ENCODE measurements at regions not wholly inside any gene's neighbourhood (a gene's known extent, or its start where the extent isn't known, plus 50 kb on each side); places are given as distances from the start of the nearest gene placed in this dataset.

- H3K4me3 ChIP-seq: no peak overlapping the region
- peaks cover 0 to 4% (median 0%) of the 10 kb centered on the region in 9 donors for H3K4me1 ChIP-seq
- no peak for ATAC-seq
- intact Hi-C loops (cut with DNase I): loop anchor here in 1 of 10 donors (10.0 kb wide), 1 partner anchor 146 kb away; no protein-coding TSS in a partner anchor
- TF ChIP-seq, protein P1, sequence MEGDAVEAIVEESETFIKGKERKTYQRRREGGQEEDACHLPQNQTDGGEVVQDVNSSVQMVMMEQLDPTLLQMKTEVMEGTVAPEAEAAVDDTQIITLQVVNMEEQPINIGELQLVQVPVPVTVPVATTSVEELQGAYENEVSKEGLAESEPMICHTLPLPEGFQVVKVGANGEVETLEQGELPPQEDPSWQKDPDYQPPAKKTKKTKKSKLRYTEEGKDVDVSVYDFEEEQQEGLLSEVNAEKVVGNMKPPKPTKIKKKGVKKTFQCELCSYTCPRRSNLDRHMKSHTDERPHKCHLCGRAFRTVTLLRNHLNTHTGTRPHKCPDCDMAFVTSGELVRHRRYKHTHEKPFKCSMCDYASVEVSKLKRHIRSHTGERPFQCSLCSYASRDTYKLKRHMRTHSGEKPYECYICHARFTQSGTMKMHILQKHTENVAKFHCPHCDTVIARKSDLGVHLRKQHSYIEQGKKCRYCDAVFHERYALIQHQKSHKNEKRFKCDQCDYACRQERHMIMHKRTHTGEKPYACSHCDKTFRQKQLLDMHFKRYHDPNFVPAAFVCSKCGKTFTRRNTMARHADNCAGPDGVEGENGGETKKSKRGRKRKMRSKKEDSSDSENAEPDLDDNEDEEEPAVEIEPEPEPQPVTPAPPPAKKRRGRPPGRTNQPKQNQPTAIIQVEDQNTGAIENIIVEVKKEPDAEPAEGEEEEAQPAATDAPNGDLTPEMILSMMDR (IDR thresholded peaks at IDR 0.05): no peak
- H3K27ac ChIP-seq: no peak overlapping the region
- no peaks in the 10 kb centered on the region for H3K36me3 ChIP-seq
- peaks cover 0 to 2% (median 0%) of the 10 kb centered on the region in 11 donors for H3K9me3 ChIP-seq
- 65 to 69% methylated on average over 3 of the region's 3 CpGs for WGBS, 2 donors
- no peak for DNase-seq
- no peaks in the 10 kb centered on the region for H3K27me3 ChIP-seq
Observed at GRCh38 chr20:6490849-6491248, 276.6 kb upstream of the BMP2 start.

DNA sequence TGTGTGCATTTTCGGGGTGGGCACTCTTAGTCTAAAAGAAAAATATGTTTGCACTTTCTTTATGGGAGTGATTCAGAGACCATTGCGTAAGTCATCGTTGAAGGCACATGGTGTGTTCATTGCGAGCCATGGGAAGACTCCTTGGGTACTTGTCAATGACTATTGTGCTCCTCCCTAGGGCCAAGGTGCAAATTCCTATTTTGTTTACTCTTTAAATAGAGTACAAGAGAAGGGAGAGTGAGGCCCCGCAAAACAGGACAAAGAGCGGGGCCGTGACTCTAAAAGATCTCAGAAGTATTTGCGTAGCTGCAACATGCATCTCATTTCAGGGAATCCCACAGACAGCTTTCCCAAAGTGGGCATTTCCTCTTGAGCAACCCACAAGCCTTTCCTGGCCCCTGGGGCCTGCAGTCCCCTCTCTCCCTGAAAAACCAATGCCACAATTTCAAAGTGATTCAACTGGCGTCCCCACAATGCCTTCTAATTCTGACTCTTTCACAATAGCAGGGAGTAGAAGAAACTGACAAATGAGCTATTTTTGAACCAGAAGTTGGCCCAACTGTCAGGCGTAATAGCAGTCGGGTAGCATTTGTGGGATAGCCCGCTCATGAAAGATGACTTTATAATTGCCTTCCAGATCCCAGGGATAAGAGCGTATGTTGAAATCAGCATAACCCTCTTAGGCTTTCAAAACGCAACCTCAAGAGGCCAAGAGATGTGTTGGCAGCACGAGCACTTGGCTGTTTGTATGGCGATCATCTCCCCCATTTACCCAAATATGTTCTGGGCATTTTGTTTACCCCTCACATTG lies 277.9 kb upstream of the BMP2 start:
- Histone ChIP-seq H3K4me3 (no peak overlapping the region), H3K9me3 (no peaks in the 10 kb centered on the region), H3K27me3 (no peaks in the 10 kb centered on the region), H3K27ac (no peak overlapping the region), H3K36me3 (no peaks in the 10 kb centered on the region), H3K4me1 (peaks cover 0 to 4% (median 0%) of the 10 kb centered on the region in 9 donors)
- intact Hi-C loops (cut with DNase I): loop anchor here in 1 of 10 donors (10.0 kb wide), 1 partner anchor 145 kb away; no protein-coding TSS in a partner anchor
- TF ChIP-seq, protein P1 (IDR thresholded peaks at IDR 0.05): no peak
- ATAC-seq: no peak
- WGBS, 2 donors: 86 to 89% methylated on average over 16 of the region's 16 CpGs
- DNase-seq: no peak

DNA sequence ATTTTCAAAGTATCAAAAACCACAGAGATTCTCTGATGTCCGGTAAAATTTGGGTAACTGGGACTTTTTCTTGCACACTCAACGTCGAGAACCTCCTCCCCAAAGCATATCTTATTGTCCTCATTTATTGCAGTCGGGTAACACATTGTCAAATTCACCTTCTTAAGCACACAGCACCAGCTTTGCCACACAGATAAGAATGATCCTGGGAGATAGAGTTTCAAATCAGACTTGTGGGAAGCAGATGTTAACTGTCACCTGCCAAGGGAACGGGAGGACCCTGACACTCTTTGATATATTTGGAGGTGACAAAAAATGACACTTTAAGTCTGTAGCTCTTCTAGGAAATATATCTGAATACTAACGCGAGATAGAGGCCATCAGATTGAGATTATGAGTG lies 282.1 kb upstream of the BMP2 start:
- TF ChIP-seq, protein P1 (IDR thresholded peaks at IDR 0.05): no peak
- Histone ChIP-seq H3K4me3 (no peak overlapping the region), H3K36me3 (no peaks in the 10 kb centered on the region), H3K9me3 (no peaks in the 10 kb centered on the region), H3K4me1 (no peaks in the 10 kb centered on the region), H3K27ac (no peak overlapping the region), H3K27me3 (no peaks in the 10 kb centered on the region)
- intact Hi-C loops (cut with DNase I): no loop called here
- ATAC-seq: no peak
- 61 to 62% methylated on average over 7 of the region's 7 CpGs for WGBS, 2 donors
- no peak for DNase-seq

GRCh38 chr20:6483727-6484126 lies 283.8 kb upstream of the BMP2 start:
- H3K36me3 ChIP-seq: no peaks in the 10 kb centered on the region
- no peak for ATAC-seq
- no peak overlapping the region for H3K27ac ChIP-seq
- TF ChIP-seq, protein P1 (IDR thresholded peaks at IDR 0.05): no peak
- no peaks in the 10 kb centered on the region for H3K4me1 ChIP-seq
- DNase-seq: no peak
- no peaks in the 10 kb centered on the region for H3K27me3 ChIP-seq
- 84 to 92% methylated on average over 2 of the region's 2 CpGs for WGBS, 2 donors
- no peak overlapping the region for H3K4me3 ChIP-seq
- no peaks in the 10 kb centered on the region for H3K9me3 ChIP-seq
- intact Hi-C loops (cut with DNase I): no loop called here

Data from heart right ventricle (tissue), 16 donors.